ENCODE measurements at regions not wholly inside any gene's neighbourhood (a gene's known extent, or its start where the extent isn't known, plus 50 kb on each side); places are given as distances from the start of the nearest gene placed in this dataset.

- BruUV-seq (replicated peaks), result no TSS peak
- no peak for ATAC-seq
- intact Hi-C loops (cut with micrococcal nuclease), result no loop called here
- Histone ChIP-seq H4K20me1 (replicated peaks; ENCODE audit: control insufficient read depth, insufficient read depth, low read length) (no peaks in the 10 kb centered on the region), H3K36me3 (ENCODE audit: control insufficient read depth, insufficient read depth, low read length) (no peaks in the 10 kb centered on the region), H3K4me3 (no peak overlapping the region), H3K9me3 (replicated peaks; ENCODE audit: control insufficient read depth, insufficient read depth, low read depth, low read length) (no peaks in the 10 kb centered on the region), H2AFZ (ENCODE audit: low read depth, low read length) (no peak overlapping the region), H3K27me3 (ENCODE audit: control insufficient read depth in 2 of 2, insufficient read depth in 2 of 2, low read length in 2 of 2) (no peaks in the 10 kb centered on the region), H3K9ac (ENCODE audit: insufficient read depth in 1 of 2, low read depth in 2 of 2, low read length in 2 of 2) (no peak overlapping the region), H3K79me2 (ENCODE audit: control insufficient read depth, insufficient read depth, low read length) (no peaks in the 10 kb centered on the region), H3K4me2 (ENCODE audit: insufficient read depth, low read length) (no peak overlapping the region), H3K27ac (ENCODE audit: extremely low read depth, low read depth, low read length) (no peak overlapping the region), H3K9me1 (ENCODE audit: control insufficient read depth, insufficient read depth, low read length) (no peaks in the 10 kb centered on the region), H3K4me1 (replicated peaks in 1 of 2; ENCODE audit: control insufficient read depth in 2 of 2, insufficient read depth in 2 of 2, low read length in 2 of 2) (no peaks in the 10 kb centered on the region)
- ChIA-PET POLR2A (no interaction called here), CTCF (ENCODE audit: low intra/inter-chr PET ratio) (no interaction called here)
- 0% methylated on average over 1 of the region's 1 CpG for WGBS (ENCODE audit: insufficient coverage, low coverage, missing lambda C conversion rate)
- no peak for TF ChIP-seq NUFIP1 (IDR thresholded peaks at IDR 0.05; ENCODE audit: partially characterized antibody)
- TF ChIP-seq ZHX1 (conservative IDR thresholded peaks at IDR 0.05; ENCODE audit: low read length), result no peak
- no peak for TF ChIP-seq MYNN (IDR thresholded peaks at IDR 0.05)
- no peak for TF ChIP-seq MYNN (CRISPR knock-in tag; IDR thresholded peaks at IDR 0.05)
- TF ChIP-seq RAD51 (IDR thresholded peaks at IDR 0.05; ENCODE audit: borderline replicate concordance, low read depth), result no peak
- TF ChIP-seq ZBTB5 (IDR thresholded peaks at IDR 0.05), result no peak
- TF ChIP-seq BHLHE40 (IDR thresholded peaks at IDR 0.05; ENCODE audit: low read length), result no peak
- no peak for TF ChIP-seq TRIM28 (IDR thresholded peaks at IDR 0.05)
- TF ChIP-seq TSC22D4 (tag; IDR thresholded peaks at IDR 0.05), result no peak
- TF ChIP-seq DPF2 (IDR thresholded peaks at IDR 0.05), result no peak
- no peak for TF ChIP-seq TRIM25 (IDR thresholded peaks at IDR 0.05; ENCODE audit: borderline replicate concordance)
- TF ChIP-seq HNRNPLL (IDR thresholded peaks at IDR 0.05; ENCODE audit: low read depth, low read length, poor library complexity, severe bottlenecking), result no peak
- no peak for TF ChIP-seq BCLAF1 (IDR thresholded peaks at IDR 0.05; ENCODE audit: borderline replicate concordance in 1 of 2, control insufficient read depth in 1 of 2, low read depth in 2 of 2, low read length in 1 of 2)
- DNase-seq (ENCODE audit: extremely low read depth in 1 of 4, low spot score in 3 of 4), result no peak
- in situ Hi-C loops (cut with MboI), result no loop called here
- FAIRE-seq, result no peak
Measured at GRCh38 chr4:16322183-16322582, 95.9 kb upstream of the TAPT1 start.
